WTC11 (cell line): ENCODE measurements at regions not wholly inside any gene's neighbourhood (a gene's known extent, or its start where the extent isn't known, plus 50 kb on each side); places are given as distances from the start of the nearest gene placed in this dataset.

Source experiments
- ATAC-seq: fragments of 200-7000 bp; cut with Tn5 transposase; 2 replicates; pipeline ENCODE4 v1.10.0; 2021; ENCODE audit warnings: mild to moderate bottlenecking, moderate library complexity
- CTCF ChIA-PET: fragments of 300-600 bp; sonication (Branson Sonifier 250); formaldehyde crosslinking; loops from one replicate; lab custom pipeline; 2021; ENCODE audit warnings: antibody characterized with exemption; lab: Charles Lee
- POLR2A ChIA-PET: fragments of 350-600 bp; sonication (Branson Sonifier 250); formaldehyde crosslinking; loops from one replicate; lab custom pipeline; 2021; ENCODE audit warnings: antibody characterized with exemption; lab: Charles Lee
- DNase-seq: peaks from one replicate; pipeline ENCODE4 v3.0.0; 2021; ENCODE audit warnings: low spot score
- H3K27ac Mint-ChIP-seq: 2 replicates; pipeline ENCODE4 v1.8.0; 2021; ENCODE audit warnings: mixed read lengths
- H3K27me3 Mint-ChIP-seq: 2 replicates; pipeline ENCODE4 v1.8.0; 2021; ENCODE audit warnings: low read depth, mild to moderate bottlenecking, moderate library complexity, mixed read lengths
- H3K36me3 Mint-ChIP-seq: 2 replicates; pipeline ENCODE4 v1.8.0; 2021; ENCODE audit warnings: mixed read lengths
- H3K4me1 Mint-ChIP-seq: 2 replicates; pipeline ENCODE4 v1.8.0; 2022; ENCODE audit warnings: mixed read lengths
- H3K4me3 Mint-ChIP-seq: 2 replicates; pipeline ENCODE4 v1.8.0; 2021; ENCODE audit warnings: mild to moderate bottlenecking, moderate library complexity, mixed read lengths
- H3K9me3 Mint-ChIP-seq: 2 replicates; pipeline ENCODE4 v1.8.0; 2021; ENCODE audit warnings: mixed read lengths
- ATF2 ChIP-seq: sonication (generic); formaldehyde crosslinking; IDR thresholded peaks from 2 replicates; pipeline ENCODE4 v1.8.1; 2022; ENCODE audit warnings: low read depth, missing genetic modification reagents, borderline replicate concordance
- E2F4 ChIP-seq: sonication (generic); formaldehyde crosslinking; IDR thresholded peaks from 2 replicates; pipeline ENCODE4 v1.8.1; 2022; ENCODE audit warnings: low read depth, mild to moderate bottlenecking, moderate library complexity, missing genetic modification reagents, borderline replicate concordance
- FOXK1 ChIP-seq: sonication (generic); formaldehyde crosslinking; IDR thresholded peaks from 2 replicates; pipeline ENCODE4 v1.8.0; 2022; ENCODE audit warnings: mild to moderate bottlenecking, moderate library complexity, missing genetic modification reagents
- FOXP4 ChIP-seq: sonication (generic); formaldehyde crosslinking; IDR thresholded peaks from 2 replicates; pipeline ENCODE4 v1.8.0; 2022; ENCODE audit warnings: mild to moderate bottlenecking, missing genetic modification reagents
- GRHL2 ChIP-seq: fragments of 250-450 bp; sonication (Bioruptor Pico); IDR thresholded peaks from 2 replicates; pipeline ENCODE4 v1.8.0; 2022; ENCODE audit warnings: mild to moderate bottlenecking, moderate library complexity; ENCODE audit not compliant: insufficient replicate concordance, severe bottlenecking
- HMGXB4 ChIP-seq: sonication (generic); formaldehyde crosslinking; IDR thresholded peaks from 2 replicates; pipeline ENCODE4 v1.8.1; 2023; ENCODE audit warnings: mild to moderate bottlenecking, moderate library complexity, missing genetic modification reagents
- JAZF1 ChIP-seq: fragments of 250-450 bp; sonication (Bioruptor Pico); IDR thresholded peaks from 2 replicates; pipeline ENCODE4 v1.9.0; 2021; ENCODE audit warnings: moderate library complexity, mild to moderate bottlenecking, inconsistent platforms
- MLX ChIP-seq: sonication (generic); formaldehyde crosslinking; IDR thresholded peaks from 2 replicates; pipeline ENCODE4 v1.8.1; 2023; ENCODE audit warnings: mild to moderate bottlenecking, missing genetic modification reagents, moderate library complexity
- NR1H2 ChIP-seq: sonication (generic); formaldehyde crosslinking; IDR thresholded peaks from 2 replicates; pipeline ENCODE4 v1.9.0; 2021; ENCODE audit warnings: mild to moderate bottlenecking, moderate library complexity, missing genetic modification reagents
- PRDM15 ChIP-seq: sonication (generic); formaldehyde crosslinking; IDR thresholded peaks from 2 replicates; pipeline ENCODE4 v1.8.0; 2022; ENCODE audit warnings: missing genetic modification reagents
- STAT6 ChIP-seq: sonication (generic); formaldehyde crosslinking; conservative IDR thresholded peaks from 2 replicates; pipeline ENCODE4 v1.8.1; 2023; ENCODE audit warnings: mild to moderate bottlenecking, low read depth, missing genetic modification reagents, moderate library complexity
- TP53 ChIP-seq: sonication (generic); formaldehyde crosslinking; IDR thresholded peaks from 2 replicates; pipeline ENCODE4 v1.8.1; 2023; ENCODE audit warnings: mild to moderate bottlenecking, missing genetic modification reagents
- ZNF121 ChIP-seq: sonication (generic); formaldehyde crosslinking; IDR thresholded peaks from 2 replicates; pipeline ENCODE4 v1.8.0; 2023; ENCODE audit warnings: missing genetic modification reagents
- ZNF416 ChIP-seq: fragments of 250-450 bp; sonication (Bioruptor Pico); IDR thresholded peaks from 2 replicates; pipeline ENCODE4 v1.9.0; 2021; ENCODE audit warnings: mild to moderate bottlenecking, inconsistent platforms
- ZSCAN18 ChIP-seq: fragments of 250-450 bp; sonication (Bioruptor Pico); IDR thresholded peaks from 2 replicates; pipeline ENCODE4 v2.1.2; 2022; ENCODE audit warnings: mild to moderate bottlenecking, moderate library complexity

GRCh38 chr6:66913657-66914056 is 1206.6 kb upstream of the EYS start:
- DNase-seq (no peak), ATAC-seq (no peak)
- Mint-ChIP-seq H3K4me1 (no peaks in the 10 kb centered on the region), H3K27me3 (no peaks in the 10 kb centered on the region; the same call in none of the 2 replicates), H3K27ac (no peak overlapping the region), H3K36me3 (peaks cover 3% of the 10 kb centered on the region; the same call in 1 of the 2 replicates), H3K4me3 (no peak overlapping the region), H3K9me3 (peaks cover 15% of the 10 kb centered on the region)
- CTCF ChIA-PET, result no interaction called here
- no peak for TF ChIP-seq TP53 (CRISPR knock-in tag)
- no peak for TF ChIP-seq ZSCAN18 (CRISPR knock-in tag)
- no peak for TF ChIP-seq JAZF1
- no peak for TF ChIP-seq ZNF121 (CRISPR knock-in tag)
- no peak for TF ChIP-seq PRDM15
- TF ChIP-seq GRHL2 (CRISPR knock-in tag), result no peak
- TF ChIP-seq HMGXB4 (CRISPR knock-in tag), result no peak
- TF ChIP-seq FOXP4 (CRISPR knock-in tag), result no peak
- TF ChIP-seq FOXK1 (CRISPR knock-in tag), result no peak
- no peak for TF ChIP-seq E2F4 (CRISPR knock-in tag)
- TF ChIP-seq STAT6 (CRISPR knock-in tag), result no peak
- no peak for TF ChIP-seq ATF2 (CRISPR knock-in tag)
- no peak for TF ChIP-seq NR1H2 (CRISPR knock-in tag)
- TF ChIP-seq ZNF416 (CRISPR knock-in tag), result no peak
- TF ChIP-seq MLX, result no peak
- POLR2A ChIA-PET, result no interaction called here
